ENCODE measurements at regions not wholly inside any gene's neighbourhood (a gene's known extent, or its start where the extent isn't known, plus 50 kb on each side); places are given as distances from the start of the nearest gene placed in this dataset.
"Not testable (repeated sequence)": the region's sequence is repeated elsewhere in the genome, so short reads cannot be mapped to it uniquely, and the experiment has no call there.

GRCh38 chr12:33184161-33184560 is 255.5 kb downstream of the SYT10 start:
- H3K9ac ChIP-seq = no peak overlapping the region
- H3K9me3 ChIP-seq (ENCODE audit: low read depth) = peaks cover 4% of the 10 kb centered on the region
- no peaks in the 10 kb centered on the region for H3F3A ChIP-seq (ENCODE audit: low read depth)
- H3K36me3 Mint-ChIP-seq = no peaks in the 10 kb centered on the region
- no peak overlapping the region for H3K4me3 Mint-ChIP-seq
- H3K4me2 ChIP-seq = no peak overlapping the region
- no peaks in the 10 kb centered on the region for H3K27me3 ChIP-seq
- H3K4me1 ChIP-seq = no peaks in the 10 kb centered on the region
- no peaks in the 10 kb centered on the region for H3K27me3 Mint-ChIP-seq (ENCODE audit: insufficient read depth, low read depth)
- TF ChIP-seq EZH2phosphoT487 (IDR thresholded peaks at IDR 0.05) (no peak), EZH2 (IDR thresholded peaks at IDR 0.05) (no peak), CTCF (IDR thresholded peaks at IDR 0.05) (no peak)
- no peaks in the 10 kb centered on the region for H3K4me1 Mint-ChIP-seq
- H3K4me3 ChIP-seq = no peak overlapping the region
- H3K27ac Mint-ChIP-seq = no peak overlapping the region
- no peaks in the 10 kb centered on the region for H3K79me2 ChIP-seq (ENCODE audit: low read depth)
- no peak for DNase-seq (ENCODE audit: low spot score)
- no peaks in the 10 kb centered on the region for H4K20me1 ChIP-seq (ENCODE audit: low read depth)
- no peaks in the 10 kb centered on the region for H3K9me3 Mint-ChIP-seq
- H2AFZ ChIP-seq (replicated peaks) = no peak overlapping the region
- H3K36me3 ChIP-seq = peaks cover under 1% of the 10 kb centered on the region
- H3K27ac ChIP-seq = no peak overlapping the region

GRCh38 chr12:33182485-33182884 is 257.1 kb downstream of the SYT10 start:
- TF ChIP-seq CTCF (IDR thresholded peaks at IDR 0.05) (no peak), EZH2phosphoT487 (IDR thresholded peaks at IDR 0.05) (no peak), EZH2 (IDR thresholded peaks at IDR 0.05) (no peak)
- H3K36me3 Mint-ChIP-seq = no peaks in the 10 kb centered on the region
- no peaks in the 10 kb centered on the region for H3K9me3 Mint-ChIP-seq
- Histone ChIP-seq H2AFZ (replicated peaks) (no peak overlapping the region), H3K9ac (no peak overlapping the region), H3K4me3 (no peak overlapping the region), H3K79me2 (ENCODE audit: low read depth) (no peaks in the 10 kb centered on the region), H3K4me1 (no peaks in the 10 kb centered on the region), H3F3A (ENCODE audit: low read depth) (no peaks in the 10 kb centered on the region), H3K4me2 (no peak overlapping the region), H4K20me1 (ENCODE audit: low read depth) (no peaks in the 10 kb centered on the region), H3K27me3 (no peaks in the 10 kb centered on the region), H3K27ac (no peak overlapping the region), H3K36me3 (no peaks in the 10 kb centered on the region), H3K9me3 (ENCODE audit: low read depth) (no peaks in the 10 kb centered on the region)
- no peak for DNase-seq (ENCODE audit: low spot score)
- H3K4me1 Mint-ChIP-seq = no peaks in the 10 kb centered on the region
- H3K4me3 Mint-ChIP-seq = no peak overlapping the region
- H3K27me3 Mint-ChIP-seq (ENCODE audit: insufficient read depth, low read depth) = no peaks in the 10 kb centered on the region
- H3K27ac Mint-ChIP-seq = no peak overlapping the region

- H3K9me3 Mint-ChIP-seq = no peaks in the 10 kb centered on the region
- H3K4me1 Mint-ChIP-seq = no peaks in the 10 kb centered on the region
- H3K27me3 Mint-ChIP-seq (ENCODE audit: insufficient read depth, low read depth) = no peaks in the 10 kb centered on the region
- Histone ChIP-seq H2AFZ (replicated peaks) (no peak overlapping the region), H3K9ac (no peak overlapping the region), H3K4me2 (no peak overlapping the region), H3K36me3 (no peaks in the 10 kb centered on the region), H3K27ac (no peak overlapping the region), H3K9me3 (ENCODE audit: low read depth) (no peaks in the 10 kb centered on the region), H3K27me3 (no peaks in the 10 kb centered on the region), H3K4me1 (no peaks in the 10 kb centered on the region), H3F3A (ENCODE audit: low read depth) (no peaks in the 10 kb centered on the region), H3K4me3 (no peak overlapping the region), H3K79me2 (ENCODE audit: low read depth) (no peaks in the 10 kb centered on the region), H4K20me1 (ENCODE audit: low read depth) (no peaks in the 10 kb centered on the region)
- H3K4me3 Mint-ChIP-seq = no peak overlapping the region
- no peak for DNase-seq (ENCODE audit: low spot score)
- TF ChIP-seq EZH2 (IDR thresholded peaks at IDR 0.05) (no peak), EZH2phosphoT487 (IDR thresholded peaks at IDR 0.05) (no peak), CTCF (IDR thresholded peaks at IDR 0.05) (no peak)
- H3K36me3 Mint-ChIP-seq = no peaks in the 10 kb centered on the region
- no peak overlapping the region for H3K27ac Mint-ChIP-seq
These were observed 258.7 kb downstream of the SYT10 start for GRCh38 chr12:33180918-33181317.

GRCh38 chr12:33166260-33166659 is 269.7 kb upstream of the PKP2 start:
- not testable (repeated sequence) for H3K27ac ChIP-seq; H3K27ac Mint-ChIP-seq; DNase-seq (ENCODE audit: low spot score); H3K4me1 Mint-ChIP-seq; H3K36me3 Mint-ChIP-seq; H4K20me1 ChIP-seq (ENCODE audit: low read depth); H3K9me3 Mint-ChIP-seq; H3K9ac ChIP-seq; H3K79me2 ChIP-seq (ENCODE audit: low read depth); H3K4me3 ChIP-seq; H3K4me2 ChIP-seq; H3K4me1 ChIP-seq; H3K36me3 ChIP-seq; H2AFZ ChIP-seq (replicated peaks); H3F3A ChIP-seq (ENCODE audit: low read depth); H3K4me3 Mint-ChIP-seq; H3K27me3 ChIP-seq; H3K9me3 ChIP-seq (ENCODE audit: low read depth); H3K27me3 Mint-ChIP-seq (ENCODE audit: insufficient read depth, low read depth)

Measured in neural progenitor cell (in vitro differentiated cells).